Coronary artery (tissue), 2 donors: ENCODE measurements at regions not wholly inside any gene's neighbourhood (a gene's known extent, or its start where the extent isn't known, plus 50 kb on each side); places are given as distances from the start of the nearest gene placed in this dataset.

Experiments
- DNase-seq: peaks from one replicate; pipeline ENCODE4 v3.0.0-alpha.2; 2017; ENCODE audit warnings: low spot score
- H3K27ac ChIP-seq, 2 donors: fragments of 200-600 bp; sonication (generic); one replicate each; pipeline ENCODE4 v1.5.1; 2016 to 2019
- H3K4me3 ChIP-seq: fragments of 200-600 bp; sonication (generic); 2 replicates; pipeline ENCODE4 v1.5.1; 2016; ENCODE audit warnings: mild to moderate bottlenecking, moderate library complexity
- TF ChIP-seq, protein P1 (sequence below): fragments of 200-600 bp; sonication (generic); IDR thresholded peaks from one replicate; pipeline ENCODE4 v1.5.1; 2019; ENCODE audit warnings: antibody characterized with exemption

- TF ChIP-seq, protein P1, sequence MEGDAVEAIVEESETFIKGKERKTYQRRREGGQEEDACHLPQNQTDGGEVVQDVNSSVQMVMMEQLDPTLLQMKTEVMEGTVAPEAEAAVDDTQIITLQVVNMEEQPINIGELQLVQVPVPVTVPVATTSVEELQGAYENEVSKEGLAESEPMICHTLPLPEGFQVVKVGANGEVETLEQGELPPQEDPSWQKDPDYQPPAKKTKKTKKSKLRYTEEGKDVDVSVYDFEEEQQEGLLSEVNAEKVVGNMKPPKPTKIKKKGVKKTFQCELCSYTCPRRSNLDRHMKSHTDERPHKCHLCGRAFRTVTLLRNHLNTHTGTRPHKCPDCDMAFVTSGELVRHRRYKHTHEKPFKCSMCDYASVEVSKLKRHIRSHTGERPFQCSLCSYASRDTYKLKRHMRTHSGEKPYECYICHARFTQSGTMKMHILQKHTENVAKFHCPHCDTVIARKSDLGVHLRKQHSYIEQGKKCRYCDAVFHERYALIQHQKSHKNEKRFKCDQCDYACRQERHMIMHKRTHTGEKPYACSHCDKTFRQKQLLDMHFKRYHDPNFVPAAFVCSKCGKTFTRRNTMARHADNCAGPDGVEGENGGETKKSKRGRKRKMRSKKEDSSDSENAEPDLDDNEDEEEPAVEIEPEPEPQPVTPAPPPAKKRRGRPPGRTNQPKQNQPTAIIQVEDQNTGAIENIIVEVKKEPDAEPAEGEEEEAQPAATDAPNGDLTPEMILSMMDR: no peak
- DNase-seq: no peak
- Histone ChIP-seq H3K4me3 (no peak overlapping the region), H3K27ac (no peak overlapping the region)
Measured at GRCh38 chr1:185681034-185681633, 53.1 kb upstream of the HMCN1 start.

GRCh38 chr1:185680453-185680852, 53.7 kb upstream of the HMCN1 start:
- Histone ChIP-seq H3K4me3 (no peak overlapping the region), H3K27ac (no peak overlapping the region)
- no peak for DNase-seq
- TF ChIP-seq, protein P1: no peak

GRCh38 chr1:185679220-185679619, 55.0 kb upstream of the HMCN1 start:
- DNase-seq: no peak
- Histone ChIP-seq H3K27ac (peak overlapping the region in 1 of 2 donors; percentile 8), H3K4me3 (no peak overlapping the region)
- TF ChIP-seq, protein P1: no peak

GRCh38 chr1:185676969-185677368, 57.2 kb upstream of the HMCN1 start:
- Histone ChIP-seq H3K4me3 (no peak overlapping the region), H3K27ac (no peak overlapping the region)
- TF ChIP-seq, protein P1: no peak
- no peak for DNase-seq

DNA sequence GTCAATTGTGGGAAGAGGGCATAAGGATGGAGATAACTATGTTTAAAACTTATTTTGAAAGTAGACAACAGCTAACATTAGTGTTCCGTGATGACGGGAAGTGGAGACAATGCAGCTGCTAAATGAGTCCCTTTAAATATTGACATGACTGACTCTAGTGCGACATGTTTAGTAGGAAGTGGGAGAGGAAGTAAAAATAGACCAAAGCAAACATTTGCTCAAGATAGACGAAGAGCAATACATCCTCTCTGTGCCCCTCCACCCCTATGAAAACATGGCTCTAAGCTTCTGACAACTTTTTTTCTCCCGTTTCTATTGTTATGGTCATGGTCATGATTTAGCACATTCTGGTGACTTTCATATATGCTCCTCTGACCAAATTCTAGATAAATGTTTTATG, 60.0 kb upstream of the HMCN1 start:
- TF ChIP-seq, protein P1: no peak
- DNase-seq: no peak

GRCh38 chr1:185672719-185673360, 61.4 kb upstream of the HMCN1 start:
- DNase-seq: no peak
- H3K27ac ChIP-seq: peak overlapping the region in 1 of 2 donors; percentile 30
- TF ChIP-seq, protein P1: no peak
- no peak overlapping the region for H3K4me3 ChIP-seq

More for the DNA sequence above, 60.0 kb upstream of the HMCN1 start:
- Histone ChIP-seq H3K27ac (peak overlapping the region in 1 of 2 donors; percentile 13), H3K4me3 (peak overlapping the region; percentile 24)

DNA sequence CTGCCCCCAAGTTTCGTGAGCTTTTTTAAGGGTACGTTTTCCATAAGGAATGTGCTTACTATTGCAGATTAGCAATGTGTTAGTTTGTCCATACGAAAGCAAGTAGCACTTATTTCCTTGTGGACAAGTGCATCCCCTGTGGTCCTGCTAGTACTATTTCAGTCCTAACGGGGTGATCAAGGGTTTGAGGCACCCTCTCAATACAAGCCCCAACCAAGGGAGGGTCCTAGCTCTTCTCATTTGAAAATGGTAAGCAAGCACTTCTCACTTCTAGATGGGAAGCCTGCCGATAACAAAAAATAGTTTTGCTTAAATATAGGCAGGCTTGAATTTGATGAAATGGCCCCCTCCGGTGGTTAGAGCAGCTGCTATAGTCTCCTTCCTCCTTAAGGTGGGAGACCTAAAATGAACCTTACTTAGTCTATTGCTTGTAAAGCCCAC, 64.0 kb upstream of the HMCN1 start:
- no peak for DNase-seq
- Histone ChIP-seq H3K4me3 (peak overlapping the region; percentile 43), H3K27ac (no peak overlapping the region)
- TF ChIP-seq, protein P1: no peak
